SK-N-SH (cell line): ENCODE measurements at regions not wholly inside any gene's neighbourhood (a gene's known extent, or its start where the extent isn't known, plus 50 kb on each side); places are given as distances from the start of the nearest gene placed in this dataset.

ENCODE experiments used
- ELF1 ChIP-seq: IDR thresholded peaks from 2 replicates; pipeline ENCODE4 v1.4.0; 2012
- EP300 ChIP-seq, 2 experiments: IDR thresholded peaks; 2 replicates each; pipeline versions ENCODE4 v1.4.0 to v1.6.1; 2012; ENCODE audit warnings: borderline replicate concordance in 1 of 2, low read depth in 1 of 2, low read length in 1 of 2
- MEF2A ChIP-seq: IDR thresholded peaks from 2 replicates; pipeline ENCODE4 v1.4.0; 2012; ENCODE audit warnings: low read depth, borderline replicate concordance
- RCOR1 ChIP-seq: fragments of 150-350 bp; IDR thresholded peaks from 2 replicates; pipeline ENCODE4 v1.6.1; 2017; ENCODE audit warnings: antibody characterized with exemption, low read length
- RFX5 ChIP-seq: IDR thresholded peaks from 2 replicates; pipeline ENCODE4 v1.6.1; 2012; ENCODE audit warnings: mild to moderate bottlenecking, improper control_type of control experiment, low read length
- SIN3A ChIP-seq: IDR thresholded peaks from 2 replicates; pipeline ENCODE4 v1.6.1; 2012; ENCODE audit warnings: low read depth, mild to moderate bottlenecking, low read length, moderate library complexity, borderline replicate concordance
- TAF1 ChIP-seq: IDR thresholded peaks from 2 replicates; pipeline ENCODE4 v1.6.1; 2012; ENCODE audit warnings: low read depth, mild to moderate bottlenecking, low read length, moderate library complexity, borderline replicate concordance
- TF ChIP-seq, protein P1 (sequence below): IDR thresholded peaks from 2 replicates; pipeline ENCODE4 v1.4.0; 2012; ENCODE audit warnings: low read depth, borderline replicate concordance
- TF ChIP-seq, protein P2 (sequence below): fragments of 200-600 bp; sonication (generic); IDR thresholded peaks from 2 replicates; pipeline ENCODE4 v1.6.1; 2017; ENCODE audit warnings: antibody characterized with exemption, mild to moderate bottlenecking, moderate library complexity

DNA sequence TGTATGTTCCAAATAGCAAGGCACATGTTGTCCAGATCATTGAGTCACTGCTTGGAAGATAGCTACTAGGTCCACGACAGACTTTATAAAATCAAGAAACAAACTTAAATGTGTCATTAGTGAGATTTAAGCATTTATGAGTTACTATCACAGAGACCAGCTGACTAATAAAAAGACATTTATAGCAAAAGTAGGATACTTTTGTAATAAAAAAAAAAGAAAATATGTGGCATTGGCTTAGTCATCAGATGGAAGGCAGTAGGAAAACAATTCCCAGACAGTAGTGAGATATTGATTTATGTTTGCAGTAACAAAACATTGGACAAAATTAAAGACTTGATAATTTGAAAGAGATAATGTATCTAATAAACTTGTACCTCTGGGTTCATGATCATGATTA lies 881.0 kb upstream of the LRRN3 start:
- TF ChIP-seq ELF1 (no peak), RCOR1 (no peak), SIN3A (no peak), EP300 (IDR thresholded peaks at IDR 0.05; ENCODE audit: borderline replicate concordance in 1 of 2, low read depth in 1 of 2, low read length in 1 of 2) (no peak), MEF2A (no peak), TAF1 (no peak), RFX5 (no peak)
- TF ChIP-seq, protein P1, sequence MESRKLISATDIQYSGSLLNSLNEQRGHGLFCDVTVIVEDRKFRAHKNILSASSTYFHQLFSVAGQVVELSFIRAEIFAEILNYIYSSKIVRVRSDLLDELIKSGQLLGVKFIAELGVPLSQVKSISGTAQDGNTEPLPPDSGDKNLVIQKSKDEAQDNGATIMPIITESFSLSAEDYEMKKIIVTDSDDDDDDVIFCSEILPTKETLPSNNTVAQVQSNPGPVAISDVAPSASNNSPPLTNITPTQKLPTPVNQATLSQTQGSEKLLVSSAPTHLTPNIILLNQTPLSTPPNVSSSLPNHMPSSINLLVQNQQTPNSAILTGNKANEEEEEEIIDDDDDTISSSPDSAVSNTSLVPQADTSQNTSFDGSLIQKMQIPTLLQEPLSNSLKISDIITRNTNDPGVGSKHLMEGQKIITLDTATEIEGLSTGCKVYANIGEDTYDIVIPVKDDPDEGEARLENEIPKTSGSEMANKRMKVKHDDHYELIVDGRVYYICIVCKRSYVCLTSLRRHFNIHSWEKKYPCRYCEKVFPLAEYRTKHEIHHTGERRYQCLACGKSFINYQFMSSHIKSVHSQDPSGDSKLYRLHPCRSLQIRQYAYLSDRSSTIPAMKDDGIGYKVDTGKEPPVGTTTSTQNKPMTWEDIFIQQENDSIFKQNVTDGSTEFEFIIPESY, result no peak
- TF ChIP-seq, protein P2, sequence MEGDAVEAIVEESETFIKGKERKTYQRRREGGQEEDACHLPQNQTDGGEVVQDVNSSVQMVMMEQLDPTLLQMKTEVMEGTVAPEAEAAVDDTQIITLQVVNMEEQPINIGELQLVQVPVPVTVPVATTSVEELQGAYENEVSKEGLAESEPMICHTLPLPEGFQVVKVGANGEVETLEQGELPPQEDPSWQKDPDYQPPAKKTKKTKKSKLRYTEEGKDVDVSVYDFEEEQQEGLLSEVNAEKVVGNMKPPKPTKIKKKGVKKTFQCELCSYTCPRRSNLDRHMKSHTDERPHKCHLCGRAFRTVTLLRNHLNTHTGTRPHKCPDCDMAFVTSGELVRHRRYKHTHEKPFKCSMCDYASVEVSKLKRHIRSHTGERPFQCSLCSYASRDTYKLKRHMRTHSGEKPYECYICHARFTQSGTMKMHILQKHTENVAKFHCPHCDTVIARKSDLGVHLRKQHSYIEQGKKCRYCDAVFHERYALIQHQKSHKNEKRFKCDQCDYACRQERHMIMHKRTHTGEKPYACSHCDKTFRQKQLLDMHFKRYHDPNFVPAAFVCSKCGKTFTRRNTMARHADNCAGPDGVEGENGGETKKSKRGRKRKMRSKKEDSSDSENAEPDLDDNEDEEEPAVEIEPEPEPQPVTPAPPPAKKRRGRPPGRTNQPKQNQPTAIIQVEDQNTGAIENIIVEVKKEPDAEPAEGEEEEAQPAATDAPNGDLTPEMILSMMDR, result no peak
